ENCODE measurements at regions not wholly inside any gene's neighbourhood (a gene's known extent, or its start where the extent isn't known, plus 50 kb on each side); places are given as distances from the start of the nearest gene placed in this dataset.

- Histone ChIP-seq H3K9ac (ENCODE audit: extremely low read depth, low read length, poor library complexity, severe bottlenecking) (no peak overlapping the region), H3K4me3 (ENCODE audit: low read length) (no peak overlapping the region), H3K27ac (ENCODE audit: low read depth, low read length) (no peak overlapping the region), H3K9me3 (ENCODE audit: control insufficient read depth, low read length) (no peaks in the 10 kb centered on the region), H3K27me3 (ENCODE audit: control insufficient read depth, insufficient read depth, low read length, poor library complexity, severe bottlenecking) (no peaks in the 10 kb centered on the region), H3K4me1 (ENCODE audit: control insufficient read depth, insufficient read depth, low read length) (peaks cover 5% of the 10 kb centered on the region), H3K36me3 (ENCODE audit: control insufficient read depth, insufficient read depth, low read length) (no peaks in the 10 kb centered on the region)
- TF ChIP-seq CTCF (conservative IDR thresholded peaks at IDR 0.05), result no peak
- 17 to 41% methylated on average over 2 to 3 of the region's 3 CpGs for WGBS, 2 experiments (ENCODE audit: insufficient coverage in 1 of 2, insufficient read length in 1 of 2)
- peaks cover 33% of the 10 kb centered on the region for H3K4me1 Mint-ChIP-seq
- no peaks in the 10 kb centered on the region for H3K36me3 Mint-ChIP-seq (ENCODE audit: low read depth)
- no peak overlapping the region for H3K4me3 Mint-ChIP-seq
- peak; percentile 37 for DNase-seq
- no peaks in the 10 kb centered on the region for H3K27me3 Mint-ChIP-seq (ENCODE audit: insufficient read depth)
- H3K9me3 Mint-ChIP-seq, result peaks cover 2% of the 10 kb centered on the region
- peak overlapping the region; percentile 83 for H3K27ac Mint-ChIP-seq
Measured at GRCh38 chr1:72606216-72606810, 324.0 kb upstream of the NEGR1 start.

- Histone ChIP-seq H3K4me3 (ENCODE audit: low read length) (no peak overlapping the region), H3K4me1 (ENCODE audit: control insufficient read depth, insufficient read depth, low read length) (peaks cover 5% of the 10 kb centered on the region), H3K36me3 (ENCODE audit: control insufficient read depth, insufficient read depth, low read length) (no peaks in the 10 kb centered on the region), H3K27ac (ENCODE audit: low read depth, low read length) (no peak overlapping the region), H3K27me3 (ENCODE audit: control insufficient read depth, insufficient read depth, low read length, poor library complexity, severe bottlenecking) (no peaks in the 10 kb centered on the region), H3K9ac (ENCODE audit: extremely low read depth, low read length, poor library complexity, severe bottlenecking) (no peak overlapping the region), H3K9me3 (ENCODE audit: control insufficient read depth, low read length) (no peaks in the 10 kb centered on the region)
- H3K9me3 Mint-ChIP-seq, result no peaks in the 10 kb centered on the region
- H3K4me1 Mint-ChIP-seq, result peaks cover 13% of the 10 kb centered on the region
- DNase-seq, result no peak
- no peak for TF ChIP-seq CTCF (conservative IDR thresholded peaks at IDR 0.05)
- H3K27me3 Mint-ChIP-seq (ENCODE audit: insufficient read depth), result no peaks in the 10 kb centered on the region
- no peak overlapping the region for H3K27ac Mint-ChIP-seq
- WGBS, 2 experiments (ENCODE audit: insufficient coverage in 1 of 2, insufficient read length in 1 of 2), result 80 to 94% methylated on average over 1 to 6 of the region's 6 CpGs
- H3K36me3 Mint-ChIP-seq (ENCODE audit: low read depth), result no peaks in the 10 kb centered on the region
- H3K4me3 Mint-ChIP-seq, result no peak overlapping the region
Measured at GRCh38 chr1:72601035-72601674, 318.8 kb upstream of the NEGR1 start.

GRCh38 chr1:72586023-72586685 is 303.8 kb upstream of the NEGR1 start:
- Histone ChIP-seq H3K27ac (ENCODE audit: low read depth, low read length) (no peak overlapping the region), H3K36me3 (ENCODE audit: control insufficient read depth, insufficient read depth, low read length) (no peaks in the 10 kb centered on the region), H3K9me3 (ENCODE audit: control insufficient read depth, low read length) (no peaks in the 10 kb centered on the region), H3K4me1 (ENCODE audit: control insufficient read depth, insufficient read depth, low read length) (no peaks in the 10 kb centered on the region), H3K4me3 (ENCODE audit: low read length) (no peak overlapping the region), H3K27me3 (ENCODE audit: control insufficient read depth, insufficient read depth, low read length, poor library complexity, severe bottlenecking) (no peaks in the 10 kb centered on the region), H3K9ac (ENCODE audit: extremely low read depth, low read length, poor library complexity, severe bottlenecking) (no peak overlapping the region)
- no peak for DNase-seq
- Mint-ChIP-seq H3K27me3 (ENCODE audit: insufficient read depth) (no peaks in the 10 kb centered on the region), H3K4me3 (no peak overlapping the region), H3K9me3 (no peaks in the 10 kb centered on the region), H3K4me1 (no peaks in the 10 kb centered on the region), H3K36me3 (ENCODE audit: low read depth) (no peaks in the 10 kb centered on the region), H3K27ac (no peak overlapping the region)
- no peak for TF ChIP-seq CTCF (conservative IDR thresholded peaks at IDR 0.05)
- 91 to 98% methylated on average over 5 to 8 of the region's 8 CpGs for WGBS, 2 experiments (ENCODE audit: insufficient coverage in 1 of 2, insufficient read length in 1 of 2)

Data from endodermal cell (in vitro differentiated cells).